Upper lobe of left lung (tissue), 6 donors: ENCODE measurements at regions not wholly inside any gene's neighbourhood (a gene's known extent, or its start where the extent isn't known, plus 50 kb on each side); places are given as distances from the start of the nearest gene placed in this dataset.

Experiments used
- ATAC-seq, 2 donors: fragments of 200-7000 bp; cut with Tn5 transposase; one replicate each; pipeline ENCODE4 v1.9.1; 2022; ENCODE audit warnings: mild to moderate bottlenecking in 2 of 2, moderate library complexity in 2 of 2; ENCODE audit not compliant: low FRiP score in 2 of 2
- DNase-seq, 2 donors: peaks; one replicate each; pipeline ENCODE4 v3.0.0-alpha.2; 2019 to 2020
- H3K27ac ChIP-seq, 4 donors: fragments of 200-600 bp; sonication (generic); one replicate each; pipeline ENCODE4 v1.5.1; 2016 to 2019
- H3K27me3 ChIP-seq, 4 donors: fragments of 200-600 bp; sonication (generic); one replicate each; pipeline ENCODE4 v1.5.1; 2017 to 2019
- H3K36me3 ChIP-seq, 4 donors: fragments of 200-600 bp; sonication (generic); one replicate each; pipeline ENCODE4 v1.5.1; 2016 to 2019
- H3K4me1 ChIP-seq, 4 donors: fragments of 200-600 bp; sonication (generic); one replicate each; pipeline ENCODE4 v1.5.1; 2018 to 2019
- H3K4me3 ChIP-seq, 4 donors: fragments of 200-600 bp; sonication (generic); one replicate each; pipeline ENCODE4 v1.5.1; 2017 to 2019; ENCODE audit warnings: mild to moderate bottlenecking in 2 of 4, moderate library complexity in 1 of 4
- H3K9me3 ChIP-seq, 4 donors: fragments of 200-600 bp; sonication (generic); one replicate each; pipeline ENCODE4 v1.5.1; 2018 to 2019
- EP300 ChIP-seq, 4 donors: sonication (generic); formaldehyde crosslinking; IDR thresholded peaks; one replicate each; pipeline ENCODE4 v1.5.1; 2017; ENCODE audit warnings: antibody characterized with exemption in 4 of 4, control low read depth in 2 of 4
- POLR2A ChIP-seq, 4 donors: fragments of 450-650 bp; IDR thresholded peaks; one replicate each; pipeline ENCODE4 v1.5.1; 2016 to 2017; ENCODE audit warnings: antibody characterized with exemption in 4 of 4, mild to moderate bottlenecking in 2 of 4
- POLR2AphosphoS5 ChIP-seq, 2 donors: sonication (generic); formaldehyde crosslinking; IDR thresholded peaks; one replicate each; pipeline ENCODE4 v1.5.1; 2017; ENCODE audit warnings: antibody characterized with exemption in 2 of 2
- WGBS, 2 donors: methylation state at CpG; one replicate each; pipeline ENCODE4 v1.1.5; 2017 to 2018; 5-methylcytosine and 5-hydroxymethylcytosine counted together
- TF ChIP-seq, protein P1 (sequence below), 6 experiments: fragments of 450-650 bp in 4 of 6; fragments of 200-600 bp in 2 of 6; sonication (generic) in 2 of 6; IDR thresholded peaks; one replicate each; pipeline ENCODE4 v1.5.1; 2016 to 2019; ENCODE audit warnings: antibody characterized with exemption in 6 of 6
- donor health status: DM: no; HTN: no; CAD: no; lungs with moderate emphysema.
- donor health status: DM: no; HTN: yes; CAD: no; lungs with severe emphysema.

DNA sequence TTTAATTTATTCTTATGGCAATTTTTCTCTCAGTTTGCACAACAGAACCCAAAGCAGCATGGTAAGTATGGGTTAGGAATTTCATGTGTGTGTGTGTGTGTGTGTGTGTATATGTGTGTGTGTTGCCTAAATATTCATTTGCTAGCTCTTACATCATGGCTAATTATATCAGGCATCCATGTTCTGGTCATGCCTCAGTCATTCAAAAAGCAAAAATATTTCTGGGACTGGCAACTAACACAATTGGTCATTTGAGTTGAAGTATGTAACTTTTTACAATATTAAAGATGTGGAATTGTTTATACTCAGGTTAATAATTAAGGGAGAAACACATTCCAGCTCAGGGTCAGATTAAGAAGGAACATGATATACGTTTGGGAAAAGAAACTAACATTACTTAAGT, 67.6 kb upstream of the PHYHIPL start:
- DNase-seq (no peak), ATAC-seq (no peak)
- no peak overlapping the region for H3K4me3 ChIP-seq
- no peak for TF ChIP-seq POLR2A (IDR thresholded peaks at IDR 0.05)
- no peak for TF ChIP-seq POLR2AphosphoS5 (IDR thresholded peaks at IDR 0.05)
- TF ChIP-seq EP300 (IDR thresholded peaks at IDR 0.05), result no peak
- WGBS, 2 donors, result 39 to 57% methylated on average over 1 of the region's 1 CpG
- H3K4me1 ChIP-seq, result no peaks in the 10 kb centered on the region
- no peaks in the 10 kb centered on the region for H3K36me3 ChIP-seq
- no peaks in the 10 kb centered on the region for H3K27me3 ChIP-seq
- H3K9me3 ChIP-seq, result no peaks in the 10 kb centered on the region
- H3K27ac ChIP-seq, result no peak overlapping the region

DNA sequence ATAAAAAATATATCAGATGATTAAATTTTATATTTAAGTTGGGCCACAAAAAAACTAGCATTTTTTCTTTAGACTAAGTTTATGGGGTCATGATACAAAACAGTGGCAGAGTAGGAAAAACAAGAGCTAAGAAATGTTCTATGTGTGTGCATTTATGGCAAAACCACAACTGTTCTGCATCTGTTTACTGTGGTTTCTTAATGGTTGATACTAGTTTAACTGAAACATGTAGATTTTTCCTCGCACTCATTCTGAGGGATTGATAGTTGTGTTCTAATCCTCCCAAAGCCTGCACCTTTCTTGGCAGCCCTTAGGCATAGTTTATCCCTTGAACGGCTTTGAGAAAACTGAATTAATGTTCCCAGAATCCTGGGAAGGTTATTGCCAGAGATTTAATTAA, 66.6 kb upstream of the PHYHIPL start:
- H3K4me1 ChIP-seq, result no peaks in the 10 kb centered on the region
- no peak for DNase-seq
- no peak for ATAC-seq
- H3K36me3 ChIP-seq, result no peaks in the 10 kb centered on the region
- H3K27ac ChIP-seq, result no peak overlapping the region
- no peaks in the 10 kb centered on the region for H3K9me3 ChIP-seq
- H3K4me3 ChIP-seq, result no peak overlapping the region
- 67 to 75% methylated on average over 2 of the region's 2 CpGs for WGBS, 2 donors
- TF ChIP-seq POLR2AphosphoS5 (IDR thresholded peaks at IDR 0.05), result no peak
- no peak for TF ChIP-seq EP300 (IDR thresholded peaks at IDR 0.05)
- no peak for TF ChIP-seq POLR2A (IDR thresholded peaks at IDR 0.05)
- TF ChIP-seq, protein P1, sequence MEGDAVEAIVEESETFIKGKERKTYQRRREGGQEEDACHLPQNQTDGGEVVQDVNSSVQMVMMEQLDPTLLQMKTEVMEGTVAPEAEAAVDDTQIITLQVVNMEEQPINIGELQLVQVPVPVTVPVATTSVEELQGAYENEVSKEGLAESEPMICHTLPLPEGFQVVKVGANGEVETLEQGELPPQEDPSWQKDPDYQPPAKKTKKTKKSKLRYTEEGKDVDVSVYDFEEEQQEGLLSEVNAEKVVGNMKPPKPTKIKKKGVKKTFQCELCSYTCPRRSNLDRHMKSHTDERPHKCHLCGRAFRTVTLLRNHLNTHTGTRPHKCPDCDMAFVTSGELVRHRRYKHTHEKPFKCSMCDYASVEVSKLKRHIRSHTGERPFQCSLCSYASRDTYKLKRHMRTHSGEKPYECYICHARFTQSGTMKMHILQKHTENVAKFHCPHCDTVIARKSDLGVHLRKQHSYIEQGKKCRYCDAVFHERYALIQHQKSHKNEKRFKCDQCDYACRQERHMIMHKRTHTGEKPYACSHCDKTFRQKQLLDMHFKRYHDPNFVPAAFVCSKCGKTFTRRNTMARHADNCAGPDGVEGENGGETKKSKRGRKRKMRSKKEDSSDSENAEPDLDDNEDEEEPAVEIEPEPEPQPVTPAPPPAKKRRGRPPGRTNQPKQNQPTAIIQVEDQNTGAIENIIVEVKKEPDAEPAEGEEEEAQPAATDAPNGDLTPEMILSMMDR (IDR thresholded peaks at IDR 0.05), result no peak
- H3K27me3 ChIP-seq, result no peaks in the 10 kb centered on the region

DNA sequence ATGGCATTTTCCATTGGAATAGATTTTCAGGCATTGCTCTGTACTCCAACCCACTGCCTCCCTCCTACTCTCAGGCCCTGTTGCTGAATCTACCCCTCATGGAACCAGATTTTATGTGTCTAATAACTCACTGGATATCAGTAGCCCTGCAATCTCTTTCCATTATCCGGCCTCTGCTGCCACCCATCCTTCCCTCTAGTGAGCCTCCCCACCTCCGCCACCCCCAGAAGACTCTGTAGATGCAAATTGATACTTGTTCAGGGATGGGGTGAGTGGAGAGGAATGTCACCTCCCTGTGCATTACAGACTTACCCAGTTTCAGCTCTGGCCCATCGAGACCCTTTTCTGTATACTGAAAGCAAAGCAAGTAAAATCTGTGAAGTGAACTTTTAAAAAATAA, 52.3 kb upstream of the PHYHIPL start:
- DNase-seq (no peak), ATAC-seq (no peak)
- H3K4me1 ChIP-seq, result no peaks in the 10 kb centered on the region
- no peaks in the 10 kb centered on the region for H3K9me3 ChIP-seq
- WGBS, 2 donors, result 91 to 93% methylated on average over 3 of the region's 3 CpGs
- H3K27ac ChIP-seq, result no peak overlapping the region
- H3K27me3 ChIP-seq, result no peaks in the 10 kb centered on the region
- TF ChIP-seq POLR2A (IDR thresholded peaks at IDR 0.05) (no peak), POLR2AphosphoS5 (IDR thresholded peaks at IDR 0.05) (no peak), EP300 (IDR thresholded peaks at IDR 0.05) (no peak)
- TF ChIP-seq, protein P1 (IDR thresholded peaks at IDR 0.05), result no peak
- no peak overlapping the region for H3K4me3 ChIP-seq
- no peaks in the 10 kb centered on the region for H3K36me3 ChIP-seq

DNA sequence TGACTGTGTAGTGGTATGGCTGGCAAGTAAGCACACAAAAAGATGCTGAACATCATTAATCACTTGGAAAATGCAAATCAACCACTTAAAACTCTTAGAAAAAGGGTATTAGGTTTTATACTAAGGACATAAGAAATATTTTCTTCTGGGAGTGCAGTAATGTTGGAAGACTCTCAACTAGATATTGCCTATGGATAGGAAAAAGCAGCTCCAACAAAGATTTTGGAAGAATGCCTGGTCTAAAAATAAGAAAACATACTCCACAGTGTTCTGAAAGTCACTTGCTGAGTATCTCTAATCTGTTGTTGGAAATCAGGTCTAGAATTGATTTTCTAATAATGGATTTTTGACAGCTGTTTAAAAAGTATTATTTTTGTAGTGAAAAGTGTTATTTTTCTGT, 50.8 kb upstream of the PHYHIPL start:
- H3K27me3 ChIP-seq, result no peaks in the 10 kb centered on the region
- no peak overlapping the region for H3K4me3 ChIP-seq
- no peak for ATAC-seq
- H3K27ac ChIP-seq, result no peak overlapping the region
- H3K36me3 ChIP-seq, result no peaks in the 10 kb centered on the region
- no peak for DNase-seq
- no peaks in the 10 kb centered on the region for H3K9me3 ChIP-seq
- no peaks in the 10 kb centered on the region for H3K4me1 ChIP-seq
- TF ChIP-seq EP300 (IDR thresholded peaks at IDR 0.05) (no peak), POLR2AphosphoS5 (IDR thresholded peaks at IDR 0.05) (no peak), POLR2A (IDR thresholded peaks at IDR 0.05) (no peak)
- TF ChIP-seq, protein P1 (IDR thresholded peaks at IDR 0.05), result no peak

DNA sequence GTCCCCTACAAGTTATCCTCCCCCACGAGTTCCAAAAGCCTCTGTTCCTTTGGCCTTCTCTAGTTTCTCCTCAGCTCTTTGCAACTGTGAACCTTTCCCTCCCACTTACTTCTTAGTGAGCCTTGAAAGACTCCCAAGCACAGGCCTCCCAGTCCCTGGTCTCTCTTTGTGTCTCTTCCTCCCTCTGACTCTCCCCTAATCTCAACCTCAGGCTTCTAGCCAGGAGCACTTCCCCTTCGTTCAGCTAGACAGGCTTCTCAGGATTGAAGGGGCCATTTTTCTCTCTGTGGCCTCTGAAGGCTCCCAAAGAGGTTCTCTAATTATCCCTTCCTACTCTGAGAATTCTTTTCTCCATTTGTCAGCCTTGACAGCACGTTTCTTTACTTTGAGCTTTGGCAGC, 50.2 kb upstream of the PHYHIPL start:
- no peaks in the 10 kb centered on the region for H3K36me3 ChIP-seq
- 40 to 45% methylated on average over 3 of the region's 3 CpGs for WGBS, 2 donors
- DNase-seq, result no peak
- no peak overlapping the region for H3K4me3 ChIP-seq
- no peaks in the 10 kb centered on the region for H3K4me1 ChIP-seq
- no peaks in the 10 kb centered on the region for H3K27me3 ChIP-seq
- H3K9me3 ChIP-seq, result no peaks in the 10 kb centered on the region
- no peak for TF ChIP-seq POLR2A (IDR thresholded peaks at IDR 0.05)
- TF ChIP-seq POLR2AphosphoS5 (IDR thresholded peaks at IDR 0.05), result no peak
- H3K27ac ChIP-seq, result no peak overlapping the region
- ATAC-seq, result no peak
